Hypothalamus (tissue), 51 donors: ENCODE measurements at regions not wholly inside any gene's neighbourhood (a gene's known extent, or its start where the extent isn't known, plus 50 kb on each side); places are given as distances from the start of the nearest gene placed in this dataset.

Experiments
- DNase-seq, 51 donors: peaks; one replicate each; lab custom pipeline; 2025; lab: John Stamatoyannopoulos, UW

DNA sequence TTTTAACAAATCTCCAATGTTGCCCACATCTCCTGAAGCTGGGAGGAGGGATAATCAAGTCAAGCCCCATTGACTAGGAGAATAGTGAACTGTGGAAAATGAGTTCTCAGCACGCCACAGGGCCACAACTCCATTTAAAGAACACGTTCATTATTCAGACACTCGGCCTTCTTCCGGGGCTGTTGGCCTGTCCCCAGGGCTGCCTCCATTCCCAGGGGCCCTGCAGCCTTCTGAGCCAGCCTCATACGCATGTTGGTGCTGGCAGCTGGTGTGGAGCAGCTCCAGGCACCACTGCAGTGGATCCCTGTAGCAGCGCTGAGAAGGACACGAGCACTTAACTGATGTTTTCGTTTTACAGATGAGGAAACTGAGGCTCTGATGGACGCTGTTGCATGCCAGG, 87.5 kb upstream of the RCN1 start:
- no peak for DNase-seq

DNA sequence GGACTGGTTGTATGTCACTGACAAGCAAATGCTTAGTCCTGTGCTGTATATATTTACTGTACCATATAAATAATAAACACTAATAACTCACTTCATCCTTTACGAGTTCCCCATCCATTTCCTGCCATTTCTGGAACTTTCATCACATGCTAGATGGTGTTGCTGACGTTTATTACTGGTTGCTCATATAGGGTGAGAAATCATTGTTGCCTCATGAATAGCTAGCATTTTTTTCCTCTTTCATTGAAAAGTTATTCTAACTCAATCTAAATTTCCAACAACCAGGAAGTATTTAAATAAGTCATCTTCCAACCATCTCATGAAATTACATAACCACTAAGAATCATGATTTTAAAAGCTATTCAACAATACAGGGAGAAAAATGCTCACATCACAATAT, 88.6 kb upstream of the RCN1 start:
- DNase-seq, result no peak

DNA sequence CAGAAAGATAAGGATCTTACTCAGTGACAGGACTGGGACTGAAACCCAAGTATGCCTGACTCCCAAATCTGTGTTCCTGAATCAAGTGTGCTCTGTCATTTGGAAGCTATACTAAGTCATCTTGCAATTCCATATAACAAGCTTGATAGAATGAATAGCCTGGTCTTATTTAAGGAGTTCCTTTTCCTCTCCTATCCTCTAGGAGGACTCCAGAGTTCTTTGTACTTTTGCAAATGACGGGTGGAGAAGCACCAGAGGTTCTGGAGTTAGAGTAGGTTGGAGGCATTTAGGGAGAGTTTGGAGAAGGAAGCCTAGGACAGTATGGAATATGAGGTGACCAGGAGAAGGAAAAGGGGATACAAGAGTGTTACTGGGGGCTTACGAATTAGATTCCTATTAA, 92.9 kb upstream of the RCN1 start:
- DNase-seq, result no peak

DNA sequence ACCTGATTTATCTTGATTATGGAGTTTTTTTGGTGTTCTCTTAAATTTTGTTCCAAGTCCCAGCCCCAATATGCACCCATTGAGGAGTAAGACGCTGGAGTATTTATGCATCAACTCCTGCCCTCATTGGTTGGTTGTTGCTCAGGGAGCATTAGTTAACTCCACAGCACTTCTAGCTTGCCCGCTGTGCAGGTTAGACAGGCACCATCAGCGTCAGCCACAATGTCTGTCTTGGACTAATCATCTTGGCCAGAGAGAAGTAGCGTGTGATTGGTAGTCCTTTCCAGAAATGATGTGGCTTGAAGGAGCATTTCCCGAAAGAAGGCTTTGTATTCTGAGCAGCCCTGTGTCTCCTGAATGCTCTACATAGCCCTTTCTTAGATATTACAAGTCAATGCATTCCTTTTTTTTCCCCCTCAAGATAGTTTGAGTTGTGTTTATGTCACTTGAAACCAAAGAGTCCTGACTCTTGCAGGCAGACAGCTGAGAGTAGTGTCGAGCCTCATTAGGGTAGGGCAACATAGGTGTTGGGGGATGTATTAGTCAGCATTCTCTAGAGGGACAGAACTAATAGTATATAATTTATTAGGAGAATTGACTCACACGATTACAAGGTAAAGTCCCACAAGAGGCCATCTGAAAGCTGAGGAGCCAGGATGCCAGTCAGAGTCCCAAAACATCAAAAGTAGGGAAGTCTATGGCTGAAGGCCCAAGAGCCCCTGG, 94.6 kb upstream of the RCN1 start:
- no peak for DNase-seq

DNA sequence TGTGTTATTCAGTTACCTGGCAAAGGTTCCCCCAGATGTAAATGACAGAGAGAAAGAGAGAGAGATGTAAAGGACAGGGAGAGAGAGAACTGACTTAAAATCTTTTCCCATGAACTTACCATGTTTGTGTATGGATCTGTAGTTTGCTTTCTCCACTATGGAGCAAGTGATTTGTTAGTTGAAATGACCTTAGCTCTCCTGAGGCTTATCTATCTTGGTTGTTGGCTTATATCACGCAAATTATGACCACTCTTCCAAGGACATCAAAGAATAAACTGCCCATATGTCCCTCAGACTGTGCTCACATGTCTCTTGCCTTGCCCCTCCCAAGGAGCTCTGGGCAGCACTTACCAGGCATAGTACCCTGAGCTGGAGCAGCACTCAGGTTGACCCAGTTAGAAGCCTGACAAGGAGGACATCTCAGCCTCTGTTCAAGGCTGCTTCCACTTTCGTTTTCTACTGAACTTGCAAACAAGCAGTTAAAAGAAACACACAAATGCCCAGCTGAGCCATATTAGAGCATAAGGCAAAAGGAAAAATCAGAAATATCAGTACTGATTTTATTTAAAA, 95.3 kb upstream of the RCN1 start:
- peak in 4 of 51 donors; percentile 6 to 13 (median 10) for DNase-seq

DNA sequence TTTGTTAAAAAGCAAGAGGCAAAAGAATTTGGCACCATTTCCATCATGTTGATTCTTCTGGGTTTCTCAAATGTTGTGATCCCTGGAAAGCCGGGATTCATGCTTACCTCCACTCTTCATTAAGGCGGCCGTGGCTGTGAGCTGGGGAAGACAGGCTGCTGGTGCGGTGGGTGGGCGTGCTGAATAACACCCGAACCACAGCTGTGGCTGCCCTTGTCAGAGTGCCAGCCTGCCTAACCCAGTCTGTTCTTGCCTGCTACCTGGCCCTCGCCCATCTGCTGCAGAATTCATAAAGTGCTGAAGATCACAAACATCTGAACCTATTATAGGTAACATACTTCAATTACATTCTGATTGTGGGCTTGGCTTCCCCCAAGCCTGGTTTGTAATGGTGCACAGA, 95.8 kb upstream of the RCN1 start:
- no peak for DNase-seq

DNA sequence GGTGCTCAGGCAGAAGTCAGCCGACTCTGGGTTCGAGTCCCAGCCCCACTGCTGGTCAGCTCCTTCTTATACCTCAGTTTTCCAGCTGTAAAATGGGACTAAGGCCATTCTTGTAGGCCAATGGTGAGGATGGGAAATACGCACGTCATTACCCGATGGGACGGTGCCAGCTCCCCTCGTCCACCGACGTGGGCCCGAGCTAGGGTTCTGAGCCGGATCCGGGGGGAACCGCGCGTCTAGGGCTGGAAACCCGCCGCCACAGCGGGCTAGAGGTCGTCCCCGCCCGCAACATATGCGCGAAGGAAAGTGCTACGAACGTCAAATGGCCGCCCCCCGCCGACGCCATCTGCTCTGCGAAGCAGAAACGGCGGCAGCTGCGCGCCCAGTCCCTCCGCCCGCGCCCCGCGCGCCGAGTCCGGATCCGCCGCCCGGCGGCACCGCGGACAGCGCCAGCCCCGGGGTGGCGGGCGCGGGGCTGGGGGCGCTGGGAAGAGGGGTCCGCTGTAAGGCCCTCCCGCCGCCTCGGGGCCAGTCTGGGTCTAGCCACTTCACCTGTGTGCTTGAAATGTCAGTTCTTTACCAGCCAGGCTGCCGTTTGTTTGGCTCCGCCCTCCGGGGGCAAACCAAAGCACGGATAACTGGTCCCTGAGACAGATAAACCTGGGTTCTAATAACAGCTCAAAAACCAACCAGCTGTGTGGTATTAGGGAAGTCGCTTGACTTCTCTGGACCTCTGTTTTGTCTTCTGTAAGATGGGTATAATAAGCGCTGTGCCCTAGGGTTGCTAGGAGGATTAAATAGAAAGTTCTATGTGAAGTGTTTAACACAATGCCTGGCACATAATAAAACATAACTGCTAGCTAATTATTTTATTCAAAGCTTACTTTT, 103.5 kb upstream of the RCN1 start:
- DNase-seq, result no peak

DNA sequence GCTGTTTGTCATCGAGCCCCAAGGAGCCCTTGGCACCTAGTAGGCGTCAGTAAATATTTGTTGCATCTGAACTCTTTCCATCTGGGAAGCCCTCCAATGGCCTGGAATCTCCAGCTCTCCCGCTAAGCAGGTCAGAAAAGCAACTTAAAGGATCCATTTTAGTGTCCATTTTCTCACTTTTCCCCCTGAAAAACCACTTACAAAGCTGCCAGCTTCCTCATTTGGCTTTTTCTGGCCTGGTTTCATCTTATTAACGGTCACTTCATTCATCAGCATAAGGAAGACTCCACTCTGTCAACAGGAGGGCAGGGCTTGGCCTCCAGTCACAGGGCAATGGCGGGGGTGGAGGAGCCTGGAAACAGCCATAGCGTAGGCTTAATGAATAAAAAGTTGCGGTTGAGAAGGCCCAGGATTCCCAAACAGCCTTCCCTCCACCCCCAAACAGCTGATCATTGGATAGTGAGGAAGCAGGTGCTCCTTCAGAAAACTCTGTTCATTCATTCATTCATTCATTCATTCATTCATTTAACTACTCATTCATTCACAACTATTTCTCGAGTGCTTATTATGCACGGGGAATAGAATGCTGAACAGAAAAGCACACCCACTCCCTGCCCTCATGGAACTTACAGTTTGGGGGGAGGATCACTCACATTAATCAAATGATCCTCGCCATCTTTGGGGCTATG, 104.5 kb upstream of the RCN1 start:
- peak in 12 of 51 donors; percentile 2 to 62 (median 24) for DNase-seq

DNA sequence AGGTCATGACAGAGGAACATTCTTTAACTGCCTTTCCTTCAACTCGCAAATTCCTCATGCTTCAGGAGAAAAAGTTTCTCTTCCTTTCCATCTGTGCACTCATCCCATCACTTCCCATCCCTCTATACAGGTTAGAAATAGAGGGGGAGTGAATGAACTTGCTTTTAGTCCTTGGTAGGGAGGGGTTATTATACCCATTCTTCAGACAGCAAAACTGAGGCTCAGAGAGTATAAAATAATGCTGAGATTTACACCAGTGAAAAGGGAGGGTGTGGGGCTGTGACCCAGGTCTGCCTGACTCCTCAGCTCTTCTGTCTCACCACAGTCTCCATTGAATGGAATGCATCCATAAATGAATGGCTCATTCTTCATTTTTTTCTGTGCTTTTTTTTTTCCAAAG, 109.4 kb upstream of the RCN1 start:
- no peak for DNase-seq

DNA sequence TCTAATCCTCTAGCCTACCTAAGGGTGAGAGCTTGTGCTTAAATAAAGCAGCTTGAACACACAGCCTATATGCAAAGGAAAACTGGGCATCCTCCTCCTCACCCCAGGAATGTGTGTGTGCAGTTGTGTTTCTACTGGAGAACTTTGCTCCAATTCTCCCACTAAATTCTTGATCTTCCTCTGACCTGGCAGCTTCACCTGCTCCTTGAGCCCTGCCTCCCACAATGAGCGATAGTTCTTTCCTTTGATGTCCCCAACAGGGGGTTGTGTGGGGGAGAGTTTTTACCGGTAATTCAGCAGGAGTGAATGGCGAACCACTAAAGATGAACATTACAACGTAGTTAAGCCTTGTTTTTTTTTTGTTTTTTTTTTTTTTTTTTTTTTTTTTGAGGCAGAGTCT, 113.5 kb upstream of the RCN1 start:
- no peak for DNase-seq

DNA sequence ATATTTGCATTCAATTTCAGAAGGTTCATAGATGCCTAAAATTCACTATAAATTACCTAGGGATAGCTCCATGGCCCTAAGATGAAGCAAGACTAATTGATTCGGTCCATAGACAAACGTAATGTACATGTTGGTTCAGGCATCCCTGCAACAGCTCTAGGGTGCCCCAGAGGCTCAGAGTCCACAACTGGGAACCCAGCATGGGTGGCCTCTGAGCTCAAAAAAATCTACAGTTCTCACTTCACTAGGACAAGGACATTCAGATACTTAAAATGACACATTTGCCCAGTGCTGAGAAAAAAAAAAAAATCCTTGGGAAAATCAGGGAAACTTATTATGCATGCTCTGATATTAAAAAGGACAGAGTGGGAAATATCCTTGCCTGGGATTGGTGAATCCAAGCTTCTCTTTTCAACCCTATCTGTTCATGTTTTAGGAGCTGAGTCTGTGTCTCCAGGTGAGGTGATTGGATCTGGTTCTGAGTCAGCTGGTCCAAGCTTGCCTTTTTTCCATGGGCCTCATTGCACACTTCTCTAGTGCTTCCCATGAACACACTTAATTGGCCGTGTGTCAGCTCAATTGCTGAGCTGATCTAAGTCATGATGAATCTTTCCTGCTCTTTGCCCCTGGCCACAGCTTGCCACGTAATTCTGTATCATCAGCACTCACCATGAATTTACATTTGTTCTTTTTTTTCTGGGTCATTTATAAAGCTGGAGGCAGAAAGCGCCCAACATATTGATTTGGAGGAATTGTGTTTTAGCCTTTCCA, 116.3 kb upstream of the RCN1 start:
- no peak for DNase-seq

DNA sequence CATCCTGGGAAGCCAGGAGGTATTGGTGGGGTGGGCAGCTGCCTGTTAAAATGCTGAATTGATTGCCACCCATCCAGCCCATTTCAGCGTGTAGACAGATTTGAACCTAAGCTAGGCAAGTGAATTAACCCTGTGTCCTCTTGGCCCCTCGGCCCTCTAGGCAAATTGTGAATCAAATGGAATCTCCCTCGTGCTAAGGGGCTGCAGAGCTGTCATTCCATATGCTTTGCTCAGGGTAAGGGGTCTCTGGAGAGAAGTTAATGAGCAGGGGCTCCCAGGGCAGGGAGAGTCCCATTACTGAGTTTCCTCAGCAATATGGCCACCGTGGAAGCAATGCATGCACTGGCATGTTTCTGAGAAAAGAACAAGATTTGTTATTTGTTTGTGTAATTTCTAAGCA, 117.7 kb upstream of the RCN1 start:
- no peak for DNase-seq

DNA sequence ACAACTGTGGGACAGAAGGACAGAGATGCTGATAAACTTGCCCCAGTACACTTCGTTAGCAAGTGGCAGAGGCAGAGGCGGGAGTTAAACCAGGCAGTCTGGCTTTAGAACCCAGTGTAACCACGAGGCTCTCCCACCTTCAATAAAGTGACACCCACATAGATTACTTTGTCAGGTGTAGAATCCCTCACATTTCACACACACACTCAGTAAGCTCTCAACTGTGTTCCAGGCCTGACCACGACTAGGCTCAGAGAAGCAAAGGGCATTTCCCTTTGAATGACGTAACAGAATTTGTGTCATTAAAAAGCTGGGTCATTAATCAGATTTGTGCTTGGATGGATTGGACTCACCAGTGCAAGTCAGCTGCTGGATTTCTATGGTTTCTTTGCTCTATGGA, 118.3 kb upstream of the RCN1 start:
- no peak for DNase-seq

DNA sequence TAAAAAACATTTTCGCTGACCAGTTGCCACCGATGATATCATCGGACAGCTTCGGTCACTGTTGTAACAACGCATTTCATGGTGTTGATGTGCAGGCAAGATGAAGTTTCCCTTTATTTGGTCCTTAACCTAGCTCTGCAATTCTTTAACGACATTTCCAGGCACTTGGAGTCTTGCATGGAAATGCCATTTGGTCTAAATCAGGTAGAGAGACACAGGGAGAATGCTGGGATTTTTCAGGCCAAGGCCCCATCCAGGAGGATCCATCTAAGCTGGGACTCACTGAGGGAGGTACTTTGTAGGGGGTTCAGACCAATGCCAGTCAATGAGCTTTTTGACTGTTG, 121.5 kb upstream of the RCN1 start:
- DNase-seq, result no peak

DNA sequence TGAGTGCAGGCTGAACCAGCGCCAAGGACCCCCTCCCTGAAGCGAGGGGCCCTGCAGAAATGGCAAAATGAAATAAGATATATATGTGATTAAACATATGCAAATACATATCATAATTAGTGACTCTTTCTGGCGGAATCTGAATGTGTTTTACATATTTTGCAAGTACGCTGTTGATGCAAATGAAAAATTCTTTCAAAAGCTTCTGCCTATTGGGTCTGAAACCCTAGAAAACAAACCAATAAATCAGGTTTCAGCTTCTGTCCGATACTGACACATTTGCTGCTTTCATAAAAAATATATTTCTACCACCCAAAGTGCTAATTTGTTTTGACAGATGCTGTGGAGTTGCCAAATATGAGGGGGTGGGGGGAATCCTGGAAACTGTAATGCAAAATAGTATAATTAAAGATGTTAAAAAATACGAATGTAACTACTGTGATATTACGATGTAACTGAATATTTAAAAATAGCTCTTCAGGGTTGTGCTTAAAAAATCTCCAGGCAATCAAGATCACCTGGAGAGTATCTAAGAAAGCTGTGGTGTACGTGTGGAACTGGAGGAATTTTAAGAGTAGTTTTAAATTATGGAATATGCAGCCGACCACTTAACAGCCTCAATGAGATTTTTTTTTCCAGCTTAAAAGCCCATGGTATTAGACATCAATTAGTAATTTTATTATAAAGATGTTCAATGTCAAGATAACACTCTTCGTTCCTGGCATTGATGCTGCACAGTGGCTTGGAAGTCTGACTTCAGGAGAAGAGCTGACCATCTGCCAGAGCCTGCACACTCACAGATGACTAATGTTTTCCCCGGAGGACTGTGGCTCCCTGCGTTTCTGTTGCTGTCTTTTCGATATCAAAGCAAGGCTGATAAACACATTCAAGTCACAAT, 122.2 kb upstream of the RCN1 start:
- DNase-seq, result peak in 1 of 51 donors; percentile 5

DNA sequence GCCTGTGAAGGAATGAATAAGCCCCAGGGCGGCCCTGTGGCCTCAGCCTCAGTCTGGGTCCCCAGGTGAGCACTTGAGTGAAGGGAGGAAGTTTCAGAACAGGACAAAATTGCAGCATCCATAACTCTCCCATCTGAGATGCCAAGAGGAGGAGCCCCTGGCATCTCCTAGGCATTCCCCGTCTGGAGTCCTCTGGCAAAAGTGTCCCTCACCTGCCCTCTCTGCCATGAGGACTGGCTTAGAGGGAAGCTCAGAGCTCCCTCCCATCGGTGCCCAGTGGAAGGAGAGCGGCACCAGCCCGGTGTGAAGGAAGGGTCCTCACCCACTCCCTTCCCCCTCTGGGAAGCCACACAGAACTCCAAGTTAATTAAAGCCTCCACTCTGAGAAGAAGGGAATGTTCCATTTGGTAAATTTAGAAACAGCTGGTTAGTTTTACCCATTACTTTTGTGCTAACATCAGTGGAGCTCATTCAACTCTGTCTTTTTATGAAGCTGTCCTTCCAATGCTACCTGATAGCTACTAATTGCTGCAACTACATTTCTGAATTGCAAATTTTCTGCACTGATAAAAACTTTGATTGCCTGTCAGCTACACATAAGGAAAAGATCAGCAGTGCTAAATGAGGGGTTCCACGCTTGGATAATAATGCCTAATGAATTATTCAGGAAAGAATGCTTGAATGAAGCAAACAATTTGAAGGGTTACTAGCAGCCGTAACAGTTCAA, 123.3 kb upstream of the RCN1 start:
- no peak for DNase-seq

DNA sequence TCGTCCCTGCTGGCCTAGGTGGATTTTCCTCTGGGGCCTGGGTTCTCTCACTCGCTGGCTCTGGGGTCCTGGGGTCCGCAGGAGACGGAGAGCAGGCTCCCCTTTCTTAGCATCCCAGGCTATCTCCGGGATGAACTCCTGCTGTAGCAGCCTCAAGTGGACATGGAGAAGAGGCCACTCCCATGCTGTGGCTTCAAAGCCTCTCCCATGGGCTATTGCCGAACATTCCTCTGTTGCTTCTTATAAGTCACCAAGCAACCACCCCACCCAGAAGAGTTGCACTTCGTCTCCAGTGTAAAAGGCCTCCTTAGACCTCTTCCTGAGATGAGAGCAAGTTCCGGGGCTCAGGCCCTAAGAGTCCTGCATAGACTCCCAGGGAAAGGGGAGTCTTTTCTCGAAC, 124.0 kb upstream of the RCN1 start:
- no peak for DNase-seq

DNA sequence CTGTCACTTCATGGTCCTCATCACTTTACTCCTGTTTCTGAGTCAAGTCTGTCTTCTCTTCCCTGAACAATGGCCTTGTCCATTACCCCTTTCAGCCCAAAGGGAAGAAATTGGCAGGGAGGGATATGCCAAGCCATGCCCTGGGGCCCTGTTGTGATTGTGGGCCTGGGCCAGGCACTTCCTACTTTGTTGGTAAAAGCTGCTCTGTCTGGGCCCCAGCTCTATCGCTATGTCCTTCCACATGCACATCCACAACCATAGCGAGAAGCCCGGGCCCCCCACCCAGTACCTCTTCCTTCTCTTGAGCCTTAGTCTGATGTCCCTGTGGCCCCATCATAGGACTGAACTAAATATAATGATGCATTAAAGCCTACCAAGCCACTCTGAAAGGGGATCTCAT, 126.7 kb upstream of the RCN1 start:
- DNase-seq, result no peak

DNA sequence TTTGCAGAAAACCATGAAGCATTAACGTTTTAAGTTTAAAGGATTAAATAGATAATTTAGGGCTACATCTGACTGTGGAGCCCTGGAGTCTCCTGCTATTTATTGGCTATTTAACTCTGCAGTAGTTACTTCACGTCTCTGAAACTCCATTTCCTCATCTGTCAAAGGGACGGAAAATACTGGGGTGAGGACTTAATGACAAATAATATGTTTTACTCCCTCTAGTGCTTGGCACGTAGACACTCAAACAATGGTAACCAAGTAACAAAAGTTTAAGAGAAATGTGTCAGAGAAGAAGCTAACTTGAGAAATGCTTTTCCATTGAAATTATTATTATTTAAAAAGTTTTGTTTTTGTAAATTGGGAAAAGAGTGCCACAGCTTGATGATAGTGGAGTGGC, 130.7 kb upstream of the RCN1 start:
- DNase-seq, result no peak
